B cell (primary cell): ENCODE measurements at regions not wholly inside any gene's neighbourhood (a gene's known extent, or its start where the extent isn't known, plus 50 kb on each side); places are given as distances from the start of the nearest gene placed in this dataset.
"Not testable (repeated sequence)": the region's sequence is repeated elsewhere in the genome, so short reads cannot be mapped to it uniquely, and the experiment has no call there.

ENCODE experiments used
- CTCF ChIP-seq: fragments of 200-600 bp; IDR thresholded peaks from one replicate; pipeline ENCODE4 v1.8.0; 2022; ENCODE audit warnings: antibody characterized with exemption, mild to moderate bottlenecking
- EZH2 ChIP-seq: IDR thresholded peaks from 2 replicates; pipeline ENCODE4 v1.6.1; 2012; ENCODE audit warnings: borderline replicate concordance, low read depth, mild to moderate bottlenecking, moderate library complexity, low read length; ENCODE audit not compliant: insufficient read depth, poor library complexity, severe bottlenecking

GRCh38 chr2:131711268-131711667 is 183.6 kb downstream of the CCDC74A start:
- TF ChIP-seq EZH2, CTCF: not testable (repeated sequence)
